SU-DHL-6 (cell line): ENCODE measurements at regions not wholly inside any gene's neighbourhood (a gene's known extent, or its start where the extent isn't known, plus 50 kb on each side); places are given as distances from the start of the nearest gene placed in this dataset.

ENCODE experiments used
- EZH2phosphoT487 ChIP-seq: fragments of 200-600 bp; sonication (generic), shearing (Covaris generic); conservative IDR thresholded peaks from 2 replicates; pipeline ENCODE4 v1.6.1; 2018; ENCODE audit warnings: mild to moderate bottlenecking, antibody characterized with exemption, low read length, moderate library complexity, mixed read lengths
- TF ChIP-seq, protein P1 (sequence below): fragments of 200-600 bp; sonication (generic); IDR thresholded peaks from one replicate; pipeline ENCODE4 v1.5.1; 2017; ENCODE audit warnings: antibody characterized with exemption, mild to moderate bottlenecking, low read length, moderate library complexity; ENCODE audit not compliant: insufficient read depth, poor library complexity, severe bottlenecking

DNA sequence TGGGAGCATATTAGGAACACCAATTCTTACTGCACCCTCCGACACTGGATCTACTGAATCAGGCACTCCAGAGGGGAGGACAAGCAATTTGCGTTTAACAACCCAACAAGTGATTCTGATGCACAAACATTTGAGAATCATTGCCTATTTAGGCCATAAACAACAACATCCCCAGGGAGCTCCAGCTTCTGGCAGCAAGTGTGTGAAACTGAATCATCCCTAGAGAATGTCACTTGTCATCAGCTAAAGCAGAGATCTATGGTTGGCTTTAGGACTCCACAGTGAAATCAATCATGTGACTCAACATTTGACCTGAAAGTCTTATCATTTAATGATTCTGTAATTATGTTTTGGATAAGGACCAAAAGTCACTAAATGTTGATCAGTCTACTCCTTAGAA is 505.0 kb upstream of the FLRT2 start:
- TF ChIP-seq, protein P1, sequence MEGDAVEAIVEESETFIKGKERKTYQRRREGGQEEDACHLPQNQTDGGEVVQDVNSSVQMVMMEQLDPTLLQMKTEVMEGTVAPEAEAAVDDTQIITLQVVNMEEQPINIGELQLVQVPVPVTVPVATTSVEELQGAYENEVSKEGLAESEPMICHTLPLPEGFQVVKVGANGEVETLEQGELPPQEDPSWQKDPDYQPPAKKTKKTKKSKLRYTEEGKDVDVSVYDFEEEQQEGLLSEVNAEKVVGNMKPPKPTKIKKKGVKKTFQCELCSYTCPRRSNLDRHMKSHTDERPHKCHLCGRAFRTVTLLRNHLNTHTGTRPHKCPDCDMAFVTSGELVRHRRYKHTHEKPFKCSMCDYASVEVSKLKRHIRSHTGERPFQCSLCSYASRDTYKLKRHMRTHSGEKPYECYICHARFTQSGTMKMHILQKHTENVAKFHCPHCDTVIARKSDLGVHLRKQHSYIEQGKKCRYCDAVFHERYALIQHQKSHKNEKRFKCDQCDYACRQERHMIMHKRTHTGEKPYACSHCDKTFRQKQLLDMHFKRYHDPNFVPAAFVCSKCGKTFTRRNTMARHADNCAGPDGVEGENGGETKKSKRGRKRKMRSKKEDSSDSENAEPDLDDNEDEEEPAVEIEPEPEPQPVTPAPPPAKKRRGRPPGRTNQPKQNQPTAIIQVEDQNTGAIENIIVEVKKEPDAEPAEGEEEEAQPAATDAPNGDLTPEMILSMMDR: no peak
- no peak for TF ChIP-seq EZH2phosphoT487
